Immature natural killer cell (primary cell): ENCODE measurements at regions not wholly inside any gene's neighbourhood (a gene's known extent, or its start where the extent isn't known, plus 50 kb on each side); places are given as distances from the start of the nearest gene placed in this dataset.
A peak's percentile ranks its signal among the peaks of the same experiment; 100 is the strongest.
"Not testable (repeated sequence)": the region's sequence is repeated elsewhere in the genome, so short reads cannot be mapped to it uniquely, and the experiment has no call there.

Experiments
- DNase-seq, 3 donors: peaks; one replicate each; pipeline ENCODE4 v3.0.0; 2022; ENCODE audit warnings: mixed read lengths in 1 of 3
- H3K27ac Mint-ChIP-seq, 6 donors: one replicate each; pipeline ENCODE4 v1.8.0; 2020; ENCODE audit warnings: mixed read lengths in 6 of 6, mild to moderate bottlenecking in 5 of 6, inconsistent platforms in 4 of 6, moderate library complexity in 3 of 6
- H3K27me3 Mint-ChIP-seq, 3 donors: one replicate each; pipeline ENCODE4 v1.8.0; 2020 to 2021; ENCODE audit warnings: low read depth in 3 of 3, mild to moderate bottlenecking in 3 of 3, mixed read lengths in 3 of 3, moderate library complexity in 3 of 3, inconsistent platforms in 1 of 3
- H3K36me3 Mint-ChIP-seq, 3 donors: one replicate each; pipeline ENCODE4 v1.8.0; 2020; ENCODE audit warnings: mixed read lengths in 3 of 3, inconsistent platforms in 2 of 3, mild to moderate bottlenecking in 2 of 3
- H3K4me1 Mint-ChIP-seq, 2 donors: one replicate each; pipeline ENCODE4 v1.8.0; 2020; ENCODE audit warnings: inconsistent platforms in 2 of 2, mild to moderate bottlenecking in 2 of 2, mixed read lengths in 2 of 2, moderate library complexity in 1 of 2
- H3K4me3 Mint-ChIP-seq, 5 donors: one replicate each; pipeline ENCODE4 v1.8.0; 2020; ENCODE audit warnings: mild to moderate bottlenecking in 5 of 5, mixed read lengths in 5 of 5, inconsistent platforms in 3 of 5, moderate library complexity in 3 of 5
- H3K9me3 Mint-ChIP-seq, 6 donors: one replicate each; pipeline ENCODE4 v1.8.0; 2020; ENCODE audit warnings: mild to moderate bottlenecking in 6 of 6, mixed read lengths in 6 of 6, inconsistent platforms in 4 of 6, moderate library complexity in 3 of 6

DNA sequence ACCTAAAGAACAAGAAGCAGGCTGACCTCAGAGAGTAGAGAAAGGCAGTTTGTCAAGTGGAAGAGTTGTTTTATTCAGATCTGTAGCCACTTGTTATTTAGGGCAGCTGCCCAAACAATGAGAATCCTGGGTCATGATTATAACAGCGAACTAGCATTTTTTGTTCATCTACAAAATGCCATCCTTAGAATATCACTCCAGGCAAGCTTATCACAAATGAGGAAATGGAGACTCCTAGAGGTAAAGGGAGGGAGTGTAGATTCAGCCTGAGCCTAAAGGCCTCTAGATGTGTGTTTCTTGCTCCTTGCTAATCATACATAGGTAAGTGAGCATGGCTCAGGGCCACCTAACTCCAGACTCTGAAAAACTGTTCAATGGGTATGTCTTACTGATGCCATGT is 126.1 kb downstream of the HNMT start:
- no peak overlapping the region for H3K4me3 Mint-ChIP-seq
- H3K27me3 Mint-ChIP-seq: no peaks in the 10 kb centered on the region
- H3K4me1 Mint-ChIP-seq: no peaks in the 10 kb centered on the region
- no peak overlapping the region for H3K27ac Mint-ChIP-seq
- DNase-seq: no peak
- no peaks in the 10 kb centered on the region for H3K36me3 Mint-ChIP-seq
- H3K9me3 Mint-ChIP-seq: peaks cover 0 to 21% (median 4%) of the 10 kb centered on the region in 6 donors

DNA sequence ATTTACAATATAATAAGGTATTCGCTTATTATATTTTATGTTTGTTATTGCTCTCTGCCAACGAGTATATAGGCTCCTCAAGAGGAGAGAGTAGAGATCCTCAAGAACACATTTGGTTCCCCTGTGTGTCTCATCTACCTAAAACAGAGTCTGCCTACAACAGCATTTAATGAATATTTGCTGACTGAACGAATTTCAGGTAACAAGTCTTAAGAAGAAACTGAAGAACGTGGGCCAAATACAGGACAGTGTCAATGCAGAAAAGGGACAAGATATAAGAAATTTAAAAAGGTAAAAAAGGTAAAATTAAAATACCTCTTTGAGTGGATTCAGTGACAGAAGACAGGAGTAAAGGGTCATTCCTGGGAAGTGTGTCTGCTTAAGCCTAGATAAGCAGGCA is 129.2 kb downstream of the HNMT start:
- Mint-ChIP-seq H3K27me3 (no peaks in the 10 kb centered on the region), H3K27ac (no peak overlapping the region), H3K36me3 (no peaks in the 10 kb centered on the region), H3K9me3 (peaks cover 2 to 21% (median 8%) of the 10 kb centered on the region in 6 donors), H3K4me1 (no peaks in the 10 kb centered on the region), H3K4me3 (no peak overlapping the region)
- no peak for DNase-seq

DNA sequence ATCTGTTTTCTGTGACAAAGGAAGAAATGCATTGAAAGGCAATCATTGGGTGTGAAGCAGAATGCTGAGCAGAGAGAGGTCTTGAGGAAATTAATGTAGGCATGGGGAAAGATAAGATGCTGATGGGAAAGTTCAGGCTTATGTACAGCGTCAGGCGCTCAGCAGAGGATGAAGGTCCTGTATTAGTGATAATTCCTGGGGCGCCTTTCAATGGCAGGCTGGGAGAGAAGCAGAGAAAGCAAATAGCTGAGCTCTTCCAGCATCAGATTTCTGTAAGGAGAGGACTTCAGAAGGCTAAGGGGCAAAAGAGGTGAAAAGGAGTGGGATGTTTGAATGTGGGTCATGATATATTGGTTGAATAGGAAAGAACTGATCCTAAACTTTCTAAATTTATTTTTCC is 129.8 kb downstream of the HNMT start:
- Mint-ChIP-seq H3K27ac (no peak overlapping the region), H3K36me3 (no peaks in the 10 kb centered on the region), H3K27me3 (no peaks in the 10 kb centered on the region), H3K4me3 (no peak overlapping the region), H3K4me1 (no peaks in the 10 kb centered on the region), H3K9me3 (peaks cover 2 to 21% (median 10%) of the 10 kb centered on the region in 6 donors)
- no peak for DNase-seq

DNA sequence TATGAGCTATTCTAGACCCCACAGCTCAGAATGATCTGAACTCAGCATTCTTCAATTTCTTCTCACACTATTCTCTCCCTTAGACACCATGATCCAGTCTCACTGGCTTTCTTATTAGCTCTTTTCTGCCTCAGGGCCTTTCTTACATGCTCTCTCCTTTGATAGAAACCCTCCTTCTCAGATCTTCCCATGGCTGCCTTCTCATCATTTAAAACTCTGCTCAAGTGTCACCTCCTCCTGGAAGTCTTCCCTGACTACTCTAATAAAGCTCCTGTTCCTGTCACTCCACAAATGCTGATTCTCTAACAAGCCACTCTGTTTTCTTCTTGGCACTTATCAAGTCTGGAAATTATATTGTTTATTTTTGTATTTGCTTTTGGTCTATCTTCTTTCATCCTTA is 131.1 kb downstream of the HNMT start:
- no peak overlapping the region for H3K4me3 Mint-ChIP-seq
- H3K4me1 Mint-ChIP-seq: no peaks in the 10 kb centered on the region
- no peaks in the 10 kb centered on the region for H3K27me3 Mint-ChIP-seq
- DNase-seq: no peak
- H3K9me3 Mint-ChIP-seq: peaks cover 2 to 33% (median 10%) of the 10 kb centered on the region in 6 donors
- no peak overlapping the region for H3K27ac Mint-ChIP-seq
- H3K36me3 Mint-ChIP-seq: peaks cover 0 to 3% (median 0%) of the 10 kb centered on the region in 3 donors

GRCh38 chr2:138099288-138099687 is 135.0 kb downstream of the HNMT start:
- not testable (repeated sequence) for H3K27me3 Mint-ChIP-seq, DNase-seq, H3K36me3 Mint-ChIP-seq, H3K4me1 Mint-ChIP-seq, H3K4me3 Mint-ChIP-seq
- peak overlapping the region in 1 of 6 donors; percentile 14 for H3K27ac Mint-ChIP-seq
- H3K9me3 Mint-ChIP-seq: peaks cover 6 to 53% (median 13%) of the 10 kb centered on the region in 6 donors

DNA sequence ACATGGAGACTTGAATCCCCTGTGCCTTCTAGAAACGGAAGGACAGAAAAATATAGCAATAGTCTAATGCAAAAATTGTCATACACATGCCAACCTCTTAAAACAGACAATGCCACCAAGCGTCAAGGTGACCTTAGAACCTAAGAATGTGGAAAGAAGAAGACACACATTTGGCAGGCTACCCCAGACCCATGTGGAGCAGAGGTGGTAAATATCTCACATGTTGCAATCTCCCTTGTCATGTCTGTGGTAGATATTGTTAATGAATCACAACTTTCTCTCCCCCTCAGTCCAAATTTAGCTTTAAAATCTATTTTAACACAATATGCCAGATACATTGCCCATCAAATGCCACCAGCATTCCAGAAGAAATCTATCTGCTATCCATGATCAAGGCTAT is 137.4 kb downstream of the HNMT start:
- peaks cover 6 to 51% (median 14%) of the 10 kb centered on the region in 6 donors for H3K9me3 Mint-ChIP-seq
- H3K4me3 Mint-ChIP-seq: no peak overlapping the region
- no peaks in the 10 kb centered on the region for H3K4me1 Mint-ChIP-seq

DNA sequence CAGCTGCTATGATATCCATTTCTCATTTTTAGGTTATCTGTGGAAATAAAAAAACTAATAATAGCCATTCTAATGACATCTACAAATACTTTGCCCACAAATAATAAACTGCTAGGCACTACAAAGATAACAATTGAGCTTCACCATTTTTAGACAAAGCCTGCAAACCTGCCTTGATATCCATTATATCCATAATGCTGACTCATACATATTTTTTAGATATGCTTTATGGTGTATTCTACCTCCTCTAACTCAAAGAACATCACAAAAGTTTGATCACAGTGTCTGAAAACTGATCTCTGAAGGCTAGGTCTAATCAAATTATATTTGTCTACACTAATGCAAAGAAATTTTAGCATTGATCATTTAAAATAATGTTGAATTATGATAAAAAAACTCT is 138.4 kb downstream of the HNMT start:
- Mint-ChIP-seq H3K27ac (no peak overlapping the region), H3K9me3 (peaks cover 6 to 47% (median 12%) of the 10 kb centered on the region in 6 donors), H3K4me1 (no peaks in the 10 kb centered on the region), H3K4me3 (no peak overlapping the region), H3K27me3 (peaks cover 0 to 2% (median 2%) of the 10 kb centered on the region in 3 donors), H3K36me3 (peaks cover 0 to 3% (median 0%) of the 10 kb centered on the region in 3 donors)
- DNase-seq: no peak

More for the DNA sequence above, 137.4 kb downstream of the HNMT start:
- no peak for DNase-seq
- H3K27ac Mint-ChIP-seq: no peak overlapping the region
- peaks cover 0 to 3% (median 0%) of the 10 kb centered on the region in 3 donors for H3K36me3 Mint-ChIP-seq
- peaks cover 0 to 2% (median 2%) of the 10 kb centered on the region in 3 donors for H3K27me3 Mint-ChIP-seq

GRCh38 chr2:138103156-138103555 is 138.9 kb downstream of the HNMT start:
- peaks cover 0 to 2% (median 2%) of the 10 kb centered on the region in 3 donors for H3K27me3 Mint-ChIP-seq
- H3K4me3 Mint-ChIP-seq: no peak overlapping the region
- peaks cover 6 to 42% (median 12%) of the 10 kb centered on the region in 6 donors for H3K9me3 Mint-ChIP-seq
- H3K36me3 Mint-ChIP-seq: peaks cover 0 to 3% (median 0%) of the 10 kb centered on the region in 3 donors
- no peak overlapping the region for H3K27ac Mint-ChIP-seq
- H3K4me1 Mint-ChIP-seq: no peaks in the 10 kb centered on the region
- no peak for DNase-seq

DNA sequence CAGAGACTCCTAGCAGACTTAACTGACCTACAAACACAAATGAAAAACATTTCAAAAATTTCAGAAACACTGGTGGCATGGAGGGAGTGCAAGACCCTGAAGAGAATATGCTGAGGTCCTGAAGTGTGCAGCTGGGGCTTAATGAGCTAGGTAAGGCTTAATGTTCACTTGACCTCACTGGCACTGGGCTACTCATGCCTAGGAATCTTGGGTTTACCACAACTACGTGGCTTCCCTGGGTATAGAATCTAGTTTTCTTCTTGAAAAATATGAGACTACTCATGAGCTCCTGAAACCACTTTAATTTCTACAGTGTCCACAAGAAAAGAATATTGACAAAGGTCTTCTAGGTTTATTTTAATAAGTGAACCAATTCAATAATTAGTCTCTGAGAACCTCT is 139.8 kb downstream of the HNMT start:
- Mint-ChIP-seq H3K27me3 (peaks cover 0 to 2% (median 2%) of the 10 kb centered on the region in 3 donors), H3K36me3 (peaks cover 0 to 3% (median 0%) of the 10 kb centered on the region in 3 donors), H3K4me1 (no peaks in the 10 kb centered on the region), H3K9me3 (peaks cover 3 to 39% (median 9%) of the 10 kb centered on the region in 6 donors), H3K27ac (no peak overlapping the region), H3K4me3 (no peak overlapping the region)
- no peak for DNase-seq

GRCh38 chr2:138105358-138105757 is 141.1 kb downstream of the HNMT start:
- H3K27ac Mint-ChIP-seq: no peak overlapping the region
- H3K4me3 Mint-ChIP-seq: no peak overlapping the region
- DNase-seq: no peak
- H3K9me3 Mint-ChIP-seq: peaks cover 5 to 30% (median 7%) of the 10 kb centered on the region in 6 donors
- no peaks in the 10 kb centered on the region for H3K36me3 Mint-ChIP-seq
- no peaks in the 10 kb centered on the region for H3K4me1 Mint-ChIP-seq
- peaks cover 0 to 2% (median 2%) of the 10 kb centered on the region in 3 donors for H3K27me3 Mint-ChIP-seq

DNA sequence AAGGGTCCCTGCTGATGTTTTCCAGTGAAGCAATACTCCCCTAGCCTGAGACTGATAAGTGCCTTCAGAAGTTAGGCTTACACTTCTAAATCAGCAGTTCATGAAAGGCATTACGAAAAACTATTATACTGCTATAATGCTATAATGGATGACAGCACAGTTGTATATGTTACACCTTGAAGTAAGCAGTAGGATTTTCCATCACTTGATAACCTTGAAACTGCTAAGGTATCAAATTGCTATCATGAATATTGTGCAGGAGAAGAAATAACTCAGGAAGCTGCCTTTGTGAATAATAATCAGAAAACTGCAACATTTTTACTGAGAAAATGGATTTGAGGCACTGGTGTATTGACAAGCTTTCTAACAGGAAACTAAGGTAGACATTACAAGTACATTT is 142.3 kb downstream of the HNMT start:
- Mint-ChIP-seq H3K27me3 (peaks cover 0 to 2% (median 2%) of the 10 kb centered on the region in 3 donors), H3K4me1 (no peaks in the 10 kb centered on the region), H3K9me3 (peaks cover 3 to 40% (median 8%) of the 10 kb centered on the region in 6 donors), H3K27ac (no peak overlapping the region), H3K4me3 (no peak overlapping the region), H3K36me3 (no peaks in the 10 kb centered on the region)
- DNase-seq: no peak

DNA sequence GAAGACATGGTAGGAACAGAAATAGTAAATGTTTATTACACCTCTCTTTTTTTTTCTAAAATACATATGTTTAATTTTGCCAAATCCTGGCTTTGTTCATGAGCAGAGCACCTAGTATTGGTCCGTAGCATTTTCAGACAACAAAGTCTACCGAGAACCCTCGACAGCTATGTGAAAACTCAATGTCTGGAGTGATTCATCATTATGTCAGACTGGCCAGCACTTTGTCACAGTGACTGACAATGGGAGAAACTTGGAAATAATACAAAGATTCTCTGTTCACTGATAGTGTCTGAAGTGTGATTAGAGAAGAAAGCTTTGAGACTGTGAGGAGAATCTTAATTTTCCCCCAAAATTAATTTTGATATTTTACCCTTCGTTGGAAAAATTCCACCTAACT is 143.0 kb downstream of the HNMT start:
- H3K9me3 Mint-ChIP-seq: peaks cover 5 to 36% (median 7%) of the 10 kb centered on the region in 6 donors
- no peak overlapping the region for H3K27ac Mint-ChIP-seq
- H3K36me3 Mint-ChIP-seq: no peaks in the 10 kb centered on the region
- peaks cover 0 to 2% (median 2%) of the 10 kb centered on the region in 3 donors for H3K27me3 Mint-ChIP-seq
- H3K4me3 Mint-ChIP-seq: no peak overlapping the region
- DNase-seq: no peak
- H3K4me1 Mint-ChIP-seq: no peaks in the 10 kb centered on the region

DNA sequence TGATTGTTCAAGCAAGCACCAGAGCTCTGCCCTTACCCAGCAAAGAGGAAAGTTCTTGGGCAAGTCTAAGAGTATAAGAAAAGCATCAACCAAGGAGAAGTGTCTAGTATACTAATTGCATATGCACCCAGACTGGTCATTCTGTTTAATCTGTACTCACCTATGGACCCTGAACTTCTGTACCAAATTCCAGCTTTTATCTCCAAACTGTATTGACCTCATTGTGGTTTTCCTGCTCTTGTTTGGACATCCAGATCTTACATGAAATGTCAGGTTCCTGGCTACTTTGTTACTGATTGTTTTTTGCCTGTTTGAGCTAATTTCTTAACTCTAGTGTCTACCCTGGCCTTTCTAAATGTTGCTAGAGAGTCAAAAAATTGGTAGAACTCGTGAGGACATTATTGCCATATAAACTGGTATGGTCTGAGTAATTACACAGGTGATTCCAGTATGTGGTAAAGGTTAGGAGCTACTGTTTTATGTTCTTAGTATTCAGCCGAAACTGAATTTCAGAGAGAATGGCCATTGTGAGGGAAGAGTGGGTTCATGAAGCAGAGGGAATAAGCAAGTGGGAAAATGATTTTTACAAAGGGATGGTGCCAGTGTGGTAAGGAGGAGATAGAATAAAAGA is 146.3 kb downstream of the HNMT start:
- Mint-ChIP-seq H3K27ac (no peak overlapping the region), H3K4me3 (no peak overlapping the region), H3K9me3 (peaks cover 4 to 20% (median 9%) of the 10 kb centered on the region in 6 donors), H3K27me3 (no peaks in the 10 kb centered on the region), H3K36me3 (no peaks in the 10 kb centered on the region), H3K4me1 (no peaks in the 10 kb centered on the region)
- DNase-seq: no peak

DNA sequence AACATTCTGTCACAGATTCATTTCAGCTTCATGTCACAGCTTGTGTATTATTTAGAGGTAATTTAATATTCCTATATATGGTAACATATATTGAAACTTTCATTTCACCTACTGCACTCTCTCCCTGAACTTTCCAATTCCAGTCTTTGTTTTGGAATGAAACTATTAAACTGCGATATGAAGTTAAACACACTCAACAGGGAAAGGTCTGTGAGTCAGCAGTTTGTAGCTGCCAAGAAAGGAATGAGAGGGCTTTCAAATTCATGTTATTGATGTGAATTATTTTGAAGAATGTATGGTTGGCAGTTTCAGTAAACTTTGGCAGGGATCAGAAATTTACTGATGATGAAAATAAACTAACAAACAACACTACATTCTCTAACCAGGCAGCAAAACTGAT is 148.3 kb downstream of the HNMT start:
- peaks cover 2 to 17% (median 10%) of the 10 kb centered on the region in 6 donors for H3K9me3 Mint-ChIP-seq
- H3K27ac Mint-ChIP-seq: no peak overlapping the region
- H3K36me3 Mint-ChIP-seq: no peaks in the 10 kb centered on the region
- H3K4me3 Mint-ChIP-seq: no peak overlapping the region
- H3K4me1 Mint-ChIP-seq: no peaks in the 10 kb centered on the region
- DNase-seq: no peak
- no peaks in the 10 kb centered on the region for H3K27me3 Mint-ChIP-seq
